ENCODE measurements at regions not wholly inside any gene's neighbourhood (a gene's known extent, or its start where the extent isn't known, plus 50 kb on each side); places are given as distances from the start of the nearest gene placed in this dataset.
A peak's percentile ranks its signal among the peaks of the same experiment; 100 is the strongest.

DNA sequence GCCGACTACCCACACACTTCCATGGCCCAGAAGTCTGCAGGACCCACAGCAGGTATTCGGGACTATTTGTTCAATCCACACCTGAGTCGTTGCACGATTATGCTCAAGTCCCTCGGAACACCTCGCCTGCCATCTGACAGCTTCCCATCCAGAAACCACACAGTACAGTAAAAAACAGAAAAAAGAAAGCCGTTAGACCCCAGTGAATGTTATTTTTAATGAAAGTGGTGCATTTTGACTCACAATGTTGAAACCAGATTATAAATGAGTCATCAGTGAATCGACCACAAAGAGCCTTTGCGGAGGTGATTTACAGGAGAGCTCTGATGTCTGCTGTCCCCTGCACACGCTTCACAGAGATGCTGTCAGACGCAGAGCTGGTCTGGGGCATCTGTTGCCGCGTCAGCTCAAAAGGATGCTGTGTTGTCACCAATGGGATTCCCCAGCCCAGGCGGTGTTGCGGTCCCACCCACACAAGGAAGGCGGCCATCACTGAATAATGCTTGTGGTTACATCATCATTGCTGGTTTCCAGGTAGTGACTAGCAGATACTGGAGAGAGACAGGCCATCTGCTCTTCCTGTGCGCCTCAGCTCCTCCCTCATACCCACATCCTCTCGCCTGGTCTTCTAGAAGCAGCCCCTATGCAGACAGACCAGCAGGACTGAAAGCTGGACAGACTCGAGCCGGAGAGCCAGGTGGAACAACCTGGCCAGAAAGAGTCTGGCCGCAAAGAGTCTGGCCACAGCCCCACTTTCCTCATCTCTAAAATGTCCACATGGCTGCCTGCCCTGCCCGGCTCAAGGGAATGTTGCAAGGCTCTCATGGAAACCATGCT, 116.8 kb downstream of the TOMM20 start (continued):
- TF ChIP-seq ZNF148 (tag by site-specific recombination; IDR thresholded peaks at IDR 0.05; ENCODE audit: borderline replicate concordance) (0 out of 2 replicates have a peak, but pooled peaks have one; percentile 10), ZNF837 (tag by site-specific recombination; IDR thresholded peaks at IDR 0.05) (no peak), ZBTB17 (tag by site-specific recombination; IDR thresholded peaks at IDR 0.05) (peak; percentile 73), ZFP37 (tag by site-specific recombination; IDR thresholded peaks at IDR 0.05) (peak; percentile 87), ZBTB11 (tag by site-specific recombination; conservative IDR thresholded peaks at IDR 0.05; ENCODE audit: low read depth) (no peak), GLIS2 (tag by site-specific recombination; IDR thresholded peaks at IDR 0.05) (0 out of 2 replicates have a peak, but pooled peaks have one; percentile 34), ZNF610 (tag by site-specific recombination; IDR thresholded peaks at IDR 0.05; ENCODE audit: borderline replicate concordance) (no peak), ZNF529 (tag by site-specific recombination; IDR thresholded peaks at IDR 0.05; ENCODE audit: insufficient replicate concordance) (no peak), ZNF558 (tag by site-specific recombination; IDR thresholded peaks at IDR 0.05) (no peak), ZNF645 (tag by site-specific recombination; IDR thresholded peaks at IDR 0.05) (no peak), ZNF624 (tag by site-specific recombination; IDR thresholded peaks at IDR 0.05) (no peak), ZBTB44 (tag by site-specific recombination; IDR thresholded peaks at IDR 0.05) (no peak), ZNF214 (tag by site-specific recombination; IDR thresholded peaks at IDR 0.05; ENCODE audit: borderline replicate concordance) (no peak), ZNF658 (tag by site-specific recombination; IDR thresholded peaks at IDR 0.05) (no peak), KLF10 (tag by site-specific recombination; IDR thresholded peaks at IDR 0.05) (peak; percentile 61), ZBTB20 (tag by site-specific recombination; IDR thresholded peaks at IDR 0.05) (peak; percentile 22), ZNF426 (tag by site-specific recombination; IDR thresholded peaks at IDR 0.05) (no peak), KLF9 (tag by site-specific recombination; IDR thresholded peaks at IDR 0.05; ENCODE audit: low read depth) (no peak), ZNF518A (tag by site-specific recombination; conservative IDR thresholded peaks at IDR 0.05; ENCODE audit: low read depth) (peak; percentile 49)
- TF ChIP-seq, protein P1, sequence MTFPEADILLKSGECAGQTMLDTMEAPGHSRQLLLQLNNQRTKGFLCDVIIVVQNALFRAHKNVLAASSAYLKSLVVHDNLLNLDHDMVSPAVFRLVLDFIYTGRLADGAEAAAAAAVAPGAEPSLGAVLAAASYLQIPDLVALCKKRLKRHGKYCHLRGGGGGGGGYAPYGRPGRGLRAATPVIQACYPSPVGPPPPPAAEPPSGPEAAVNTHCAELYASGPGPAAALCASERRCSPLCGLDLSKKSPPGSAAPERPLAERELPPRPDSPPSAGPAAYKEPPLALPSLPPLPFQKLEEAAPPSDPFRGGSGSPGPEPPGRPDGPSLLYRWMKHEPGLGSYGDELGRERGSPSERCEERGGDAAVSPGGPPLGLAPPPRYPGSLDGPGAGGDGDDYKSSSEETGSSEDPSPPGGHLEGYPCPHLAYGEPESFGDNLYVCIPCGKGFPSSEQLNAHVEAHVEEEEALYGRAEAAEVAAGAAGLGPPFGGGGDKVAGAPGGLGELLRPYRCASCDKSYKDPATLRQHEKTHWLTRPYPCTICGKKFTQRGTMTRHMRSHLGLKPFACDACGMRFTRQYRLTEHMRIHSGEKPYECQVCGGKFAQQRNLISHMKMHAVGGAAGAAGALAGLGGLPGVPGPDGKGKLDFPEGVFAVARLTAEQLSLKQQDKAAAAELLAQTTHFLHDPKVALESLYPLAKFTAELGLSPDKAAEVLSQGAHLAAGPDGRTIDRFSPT (tag by site-specific recombination; IDR thresholded peaks at IDR 0.05): peak; percentile 49; the same call in 1 of the 2 replicates

All from HEK293 (cell line).